Mucosa of gallbladder (tissue), 1 donor: ENCODE measurements at regions not wholly inside any gene's neighbourhood (a gene's known extent, or its start where the extent isn't known, plus 50 kb on each side); places are given as distances from the start of the nearest gene placed in this dataset.
A peak's percentile ranks its signal among the peaks of the same experiment; 100 is the strongest.

Experiments used
- DNase-seq: peaks from one replicate; pipeline ENCODE4 v3.0.0-alpha.2; 2020; ENCODE audit warnings: low spot score
- donor health status: DM: no; HTN: no; CAD: no.

DNA sequence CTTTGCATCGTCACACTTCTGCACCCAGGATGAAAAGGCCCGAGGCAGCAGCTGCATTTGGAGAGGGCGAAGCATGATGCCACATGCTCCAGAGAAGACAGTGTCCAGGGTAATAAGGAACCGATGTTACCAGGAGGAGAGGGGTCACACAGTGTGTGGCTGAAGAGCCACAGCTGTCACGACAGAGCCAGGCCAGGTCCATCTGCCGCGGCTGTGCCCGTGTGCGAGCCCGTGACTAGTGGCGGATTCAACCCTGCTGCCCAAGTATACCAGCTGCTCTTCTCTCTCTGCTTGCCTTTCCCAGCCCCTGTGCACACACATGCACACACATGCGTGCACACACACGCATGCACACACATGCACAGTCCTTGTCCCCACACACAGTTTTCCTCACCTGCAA, 1432.5 kb downstream of the BRD1 start:
- DNase-seq = no peak

GRCh38 chr22:48394787-48395186, 1432.9 kb downstream of the BRD1 start:
- DNase-seq = no peak

GRCh38 chr22:48393885-48394284, 1433.8 kb downstream of the BRD1 start:
- peak; percentile 4 for DNase-seq

GRCh38 chr22:48393041-48393370, 1434.7 kb downstream of the BRD1 start:
- DNase-seq = peak; percentile 9

- DNase-seq = peak; percentile 3
These were observed 1435.9 kb downstream of the BRD1 start for GRCh38 chr22:48391820-48392219.

GRCh38 chr22:48391171-48391711, 1436.4 kb downstream of the BRD1 start:
- DNase-seq = peak; percentile 5

DNA sequence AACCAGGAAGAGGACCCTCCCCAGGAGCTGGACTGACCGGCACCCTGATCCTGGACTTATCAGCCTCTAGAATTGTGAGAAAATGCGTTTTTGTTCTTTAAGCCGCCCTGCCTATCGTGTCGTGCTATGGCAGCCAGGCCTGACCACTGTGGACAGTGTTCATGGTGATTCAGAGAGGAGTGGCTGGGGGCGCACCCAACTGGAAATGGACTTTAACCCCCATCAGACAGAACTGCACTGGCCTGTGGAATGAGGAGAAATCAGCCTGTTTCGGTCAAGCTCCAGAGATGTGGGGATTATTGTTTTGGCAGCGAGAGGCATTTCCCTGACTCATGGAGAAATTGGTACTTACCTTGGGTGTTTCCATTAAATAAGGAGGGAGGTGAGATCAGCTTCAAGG, 1437.8 kb downstream of the BRD1 start:
- peak; percentile 10 for DNase-seq

- DNase-seq = no peak
These were observed 1445.5 kb downstream of the BRD1 start for GRCh38 chr22:48382197-48382596.

GRCh38 chr22:48380016-48380665, 1447.5 kb downstream of the BRD1 start:
- no peak for DNase-seq

DNA sequence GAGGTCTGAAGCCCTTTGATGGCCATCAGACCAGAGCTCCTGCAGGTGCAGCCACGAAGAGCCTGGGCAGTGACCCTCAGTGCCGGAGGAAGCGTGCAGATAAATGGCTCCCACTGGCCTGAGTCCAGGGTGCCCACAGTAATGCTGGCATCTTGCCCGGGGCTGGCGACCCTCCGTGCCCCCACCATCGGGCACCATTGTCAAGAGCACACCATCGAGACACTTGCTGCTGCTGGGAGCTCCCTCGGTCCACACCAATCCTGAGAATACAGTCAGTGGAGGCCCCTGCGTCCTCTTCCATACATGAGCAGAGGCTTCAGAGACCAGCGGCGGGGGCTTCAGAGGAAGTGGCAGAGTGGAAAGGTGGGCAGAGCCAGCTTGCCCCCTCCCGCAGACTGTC, 1448.3 kb downstream of the BRD1 start:
- DNase-seq = no peak

- no peak for DNase-seq
These were observed 1449.0 kb downstream of the BRD1 start for GRCh38 chr22:48378673-48379072.

- no peak for DNase-seq
These were observed 1450.5 kb downstream of the BRD1 start for GRCh38 chr22:48376936-48377712.

GRCh38 chr22:48376428-48376827, 1451.2 kb downstream of the BRD1 start:
- no peak for DNase-seq

GRCh38 chr22:48373626-48374173, 1454.0 kb downstream of the BRD1 start:
- no peak for DNase-seq

DNA sequence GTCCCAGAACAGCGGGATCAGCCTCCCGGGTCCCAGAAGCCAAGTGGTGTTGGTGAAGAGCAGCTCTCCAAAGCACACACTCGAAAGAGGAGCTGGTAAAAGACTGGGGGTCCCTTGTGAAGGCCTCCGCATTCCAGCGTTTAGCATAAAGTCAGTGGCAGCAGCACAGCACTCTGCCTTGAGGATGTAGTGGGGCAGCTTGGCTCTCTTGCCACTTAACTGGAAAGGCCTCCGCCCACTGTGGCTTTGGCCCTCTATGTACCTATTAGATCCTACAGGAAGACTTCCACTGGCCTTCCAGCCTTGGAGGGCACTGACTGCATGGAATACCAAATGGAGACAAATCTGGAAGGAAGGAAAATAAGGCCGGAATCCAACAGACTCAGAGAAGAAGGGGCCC, 1455.3 kb downstream of the BRD1 start:
- no peak for DNase-seq

DNA sequence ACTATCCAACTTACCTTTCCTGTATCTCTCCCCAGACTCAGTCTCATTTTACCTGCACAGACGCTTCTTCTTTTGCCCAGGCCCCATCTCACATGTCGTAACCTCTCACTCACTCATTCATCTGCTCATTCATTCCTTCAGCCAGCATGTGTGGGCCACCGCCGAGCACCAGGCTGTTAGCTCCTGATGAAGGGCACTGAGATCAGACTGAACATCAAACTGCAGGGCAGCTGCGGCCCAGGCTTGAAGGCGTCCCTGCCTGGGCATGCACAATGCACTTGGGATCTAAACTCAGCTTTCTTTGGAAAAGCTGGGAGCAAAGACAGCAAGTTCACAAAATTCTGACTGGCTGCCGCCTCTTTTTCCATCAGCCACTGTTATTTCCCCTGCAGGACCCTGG, 1456.3 kb downstream of the BRD1 start:
- DNase-seq = no peak

DNA sequence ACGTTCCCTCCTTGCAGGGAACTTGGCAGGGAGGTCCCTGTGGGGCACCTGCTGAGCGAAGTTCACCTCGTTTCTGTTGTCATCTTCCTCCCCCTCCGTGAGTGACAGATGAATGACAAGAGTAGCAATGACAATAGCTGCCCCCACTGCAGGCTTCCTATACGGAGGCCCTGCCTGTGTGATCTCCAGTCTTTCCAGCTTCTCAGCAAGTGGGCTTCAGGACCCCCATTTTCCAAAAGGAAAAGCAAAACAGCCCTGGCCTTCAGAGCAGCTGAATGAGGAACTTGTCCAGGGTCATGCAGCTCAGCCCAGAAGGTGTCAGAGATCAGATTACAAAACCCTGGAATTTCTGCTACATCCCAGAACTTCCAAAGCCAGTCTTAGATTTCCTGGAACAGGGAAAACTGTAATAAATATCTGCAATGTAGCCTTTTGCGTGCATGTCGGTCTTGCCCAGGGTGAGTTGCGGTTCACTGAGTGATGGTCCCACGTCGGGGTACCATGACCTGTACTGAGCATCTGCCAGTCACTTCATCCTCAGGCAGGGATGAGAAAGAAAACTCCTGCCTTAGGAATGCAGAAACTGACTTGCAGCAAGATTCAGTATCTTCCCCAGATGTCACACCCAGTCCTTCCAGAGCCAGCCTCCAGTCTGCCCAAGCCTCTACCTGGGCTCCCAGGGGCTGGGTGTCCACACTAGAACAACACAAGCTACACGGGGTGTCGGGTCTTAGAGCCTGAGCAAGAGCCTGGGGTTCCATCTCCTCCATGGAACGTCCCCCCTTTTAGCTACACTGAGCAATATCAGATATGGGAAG, 1457.0 kb downstream of the BRD1 start:
- no peak for DNase-seq

DNA sequence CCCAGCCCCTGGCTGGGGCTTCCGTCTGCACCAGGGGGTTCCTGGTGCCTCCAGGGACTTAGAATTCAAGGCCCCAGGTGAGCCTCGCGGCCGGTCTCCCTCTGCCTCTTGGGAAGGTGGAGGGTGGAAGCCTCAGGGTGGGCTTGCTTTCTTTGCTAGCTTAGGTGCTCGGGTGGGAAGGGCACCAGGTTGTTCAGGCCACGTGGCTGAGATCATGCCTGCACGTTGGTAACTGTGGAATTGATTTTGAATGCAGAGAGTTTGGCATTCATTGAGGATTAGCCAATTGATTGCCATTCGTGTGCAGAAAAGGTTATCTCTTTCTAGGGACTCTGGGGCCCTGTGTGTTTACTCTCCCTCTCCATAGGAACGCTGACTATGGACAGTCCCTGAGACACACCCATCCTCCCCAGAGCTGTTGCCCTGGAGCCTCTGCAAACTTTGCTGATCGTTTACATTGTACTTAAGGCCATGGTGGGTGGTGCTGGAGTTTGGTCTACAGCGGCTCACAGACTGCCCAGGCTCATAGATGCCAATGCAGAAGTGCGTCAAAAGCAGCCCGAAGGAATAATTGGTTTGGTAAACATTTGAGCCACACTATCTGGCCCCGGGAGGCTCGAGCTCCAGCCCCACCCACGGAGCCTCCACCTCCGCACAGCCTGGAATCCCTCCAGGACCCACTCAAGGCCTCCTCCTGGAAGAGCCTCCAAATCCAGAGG, 1457.7 kb downstream of the BRD1 start:
- peak; percentile 82 for DNase-seq

DNA sequence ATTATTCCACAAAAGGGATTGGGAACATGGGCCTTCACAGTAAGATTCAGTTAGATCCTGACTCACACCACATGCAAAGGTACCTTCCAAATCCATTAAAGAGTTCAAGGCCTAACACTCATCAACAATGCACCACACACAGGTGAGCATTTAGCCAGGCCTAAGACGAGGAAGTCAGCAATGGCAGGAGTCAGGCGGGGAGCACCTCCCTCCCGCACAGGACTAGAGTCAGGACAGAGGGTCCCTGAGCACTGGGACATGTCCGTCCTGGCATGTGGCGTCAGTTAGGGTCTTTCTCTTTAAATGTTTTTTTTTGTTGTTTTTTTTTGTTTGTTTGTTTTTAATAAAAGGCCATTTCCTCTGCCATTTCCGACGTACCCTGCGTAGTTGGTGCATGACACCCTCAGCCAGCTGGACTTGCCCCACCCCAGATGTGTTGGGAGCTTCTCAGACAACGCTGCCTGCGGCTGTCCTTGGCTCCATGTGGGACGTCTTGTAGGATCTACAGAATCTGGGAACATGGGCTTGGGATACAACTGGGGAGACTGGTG, 1458.6 kb downstream of the BRD1 start:
- no peak for DNase-seq

- no peak for DNase-seq
These were observed 1459.9 kb downstream of the BRD1 start for GRCh38 chr22:48367731-48368130.

DNA sequence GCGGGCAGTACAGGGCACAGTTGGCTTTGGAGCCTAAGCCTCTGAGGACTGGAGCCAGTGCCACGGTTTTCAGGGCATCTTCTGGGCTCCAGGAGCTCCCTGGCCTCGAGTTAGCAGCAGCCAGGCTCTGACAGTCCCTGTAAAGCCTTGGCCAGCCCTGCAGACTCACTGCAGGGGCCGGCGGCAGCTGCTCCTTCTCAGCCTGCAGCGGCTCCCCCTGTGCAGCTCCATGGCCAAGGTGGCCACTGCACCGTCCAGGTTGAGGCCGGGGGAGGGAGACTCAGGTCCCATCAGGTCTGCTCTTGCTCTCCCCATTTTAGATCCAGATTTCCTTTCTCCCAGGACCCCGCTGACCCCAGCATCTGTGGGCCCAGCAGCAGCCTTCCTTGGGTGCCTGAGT, 1461.1 kb downstream of the BRD1 start:
- no peak for DNase-seq
